ENCODE measurements at regions not wholly inside any gene's neighbourhood (a gene's known extent, or its start where the extent isn't known, plus 50 kb on each side); places are given as distances from the start of the nearest gene placed in this dataset.

DNA sequence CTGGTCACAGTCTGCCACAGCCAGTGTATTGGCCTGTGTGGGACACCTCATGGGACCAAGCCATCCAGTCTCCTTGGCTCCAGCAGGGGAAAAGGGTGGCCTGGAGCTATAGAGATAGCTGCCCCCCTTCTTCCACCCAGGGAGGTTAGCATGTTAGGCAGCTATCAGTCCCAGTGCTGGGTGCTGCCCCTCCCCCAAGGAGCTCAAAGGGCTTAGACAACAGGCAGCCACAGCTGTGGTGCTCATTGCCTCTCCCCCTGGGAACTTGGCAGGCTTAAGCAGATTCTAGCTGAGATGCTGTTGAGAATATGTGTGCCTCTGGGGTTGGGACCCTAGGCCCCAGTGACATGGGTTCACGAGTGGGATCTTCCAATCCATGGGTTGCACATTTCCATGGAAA is 226.0 kb upstream of the PTGER4 start:
- no peaks in the 10 kb centered on the region for H3K9me3 ChIP-seq (ENCODE audit: control insufficient read depth, insufficient read depth, low read depth, low read length)
- H3K4me1 ChIP-seq (ENCODE audit: control insufficient read depth, extremely low read depth, insufficient read depth, low read length) = no peaks in the 10 kb centered on the region
- H3K9ac ChIP-seq (ENCODE audit: insufficient read depth, low read length) = no peak overlapping the region
- H3K36me3 ChIP-seq (ENCODE audit: control insufficient read depth, insufficient read depth, low read length) = no peaks in the 10 kb centered on the region
- H3K79me2 ChIP-seq (ENCODE audit: control insufficient read depth, insufficient read depth, low read length) = no peaks in the 10 kb centered on the region
- no peaks in the 10 kb centered on the region for H3K27me3 ChIP-seq (ENCODE audit: control insufficient read depth, insufficient read depth, low read length)
- TF ChIP-seq CTCF (conservative IDR thresholded peaks at IDR 0.05 in 1 of 2, IDR thresholded peaks at IDR 0.05 in 1 of 2; ENCODE audit: low read depth in 1 of 2, low read length in 2 of 2) = no peak
- TF ChIP-seq EZH2 (IDR thresholded peaks at IDR 0.05; ENCODE audit: low read length, missing control alignments) = no peak
- H3K4me2 ChIP-seq (ENCODE audit: extremely low read depth, insufficient read depth, low read length) = no peak overlapping the region
- H2AFZ ChIP-seq (ENCODE audit: low read length) = no peak overlapping the region
- no peaks in the 10 kb centered on the region for H4K20me1 ChIP-seq (ENCODE audit: control insufficient read depth, extremely low read depth, insufficient read depth, low read length)
- H3K27ac ChIP-seq (ENCODE audit: insufficient read depth, low read length) = no peak overlapping the region
- DNase-seq (ENCODE audit: low read depth in 2 of 2) = no peak
- no peak overlapping the region for H3K4me3 ChIP-seq (replicated peaks in 1 of 4; ENCODE audit: control extremely low read depth in 1 of 4, insufficient read depth in 1 of 4, low read depth in 3 of 4, low read length in 4 of 4)

GRCh38 chr5:40452874-40453624 is 226.7 kb upstream of the PTGER4 start:
- H3K79me2 ChIP-seq (ENCODE audit: control insufficient read depth, insufficient read depth, low read length) = no peaks in the 10 kb centered on the region

DNA sequence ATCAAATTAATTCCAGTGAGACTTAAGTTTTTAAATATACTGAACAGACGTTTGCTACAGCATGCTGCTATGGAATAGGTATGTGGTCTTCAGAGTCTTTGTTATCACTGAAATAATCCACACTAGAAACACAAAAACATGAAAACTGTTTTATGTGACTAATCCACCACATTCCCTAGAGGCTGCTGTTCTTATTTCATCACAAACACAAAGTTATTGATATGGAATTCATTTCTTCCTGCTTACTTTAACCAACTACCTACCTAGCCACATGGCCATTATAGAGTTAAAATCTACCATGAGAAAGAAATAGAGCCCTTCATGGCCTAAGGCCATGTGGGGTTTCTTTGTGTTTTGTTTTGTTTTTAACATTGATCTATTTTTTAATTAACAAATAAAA is 232.3 kb upstream of the PTGER4 start:
- Histone ChIP-seq H4K20me1 (ENCODE audit: control insufficient read depth, extremely low read depth, insufficient read depth, low read length) (no peaks in the 10 kb centered on the region), H3K9me3 (ENCODE audit: control insufficient read depth, insufficient read depth, low read depth, low read length) (no peaks in the 10 kb centered on the region), H3K4me3 (replicated peaks in 1 of 4; ENCODE audit: control extremely low read depth in 1 of 4, insufficient read depth in 1 of 4, low read depth in 3 of 4, low read length in 4 of 4) (no peak overlapping the region), H3K36me3 (ENCODE audit: control insufficient read depth, insufficient read depth, low read length) (no peaks in the 10 kb centered on the region), H3K27ac (ENCODE audit: insufficient read depth, low read length) (no peak overlapping the region), H3K9ac (ENCODE audit: insufficient read depth, low read length) (no peak overlapping the region), H2AFZ (ENCODE audit: low read length) (no peak overlapping the region), H3K79me2 (ENCODE audit: control insufficient read depth, insufficient read depth, low read length) (no peaks in the 10 kb centered on the region), H3K4me2 (ENCODE audit: extremely low read depth, insufficient read depth, low read length) (no peak overlapping the region), H3K4me1 (ENCODE audit: control insufficient read depth, extremely low read depth, insufficient read depth, low read length) (no peaks in the 10 kb centered on the region), H3K27me3 (ENCODE audit: control insufficient read depth, insufficient read depth, low read length) (no peaks in the 10 kb centered on the region)
- DNase-seq (ENCODE audit: low read depth in 2 of 2) = peak; percentile 8 to 33
- TF ChIP-seq CTCF (conservative IDR thresholded peaks at IDR 0.05 in 1 of 2, IDR thresholded peaks at IDR 0.05 in 1 of 2; ENCODE audit: low read depth in 1 of 2, low read length in 2 of 2) (no peak), EZH2 (IDR thresholded peaks at IDR 0.05; ENCODE audit: low read length, missing control alignments) (no peak)

More at GRCh38 chr5:40452874-40453624, 226.7 kb upstream of the PTGER4 start:
- Histone ChIP-seq H3K27ac (ENCODE audit: insufficient read depth, low read length) (no peak overlapping the region), H3K4me1 (ENCODE audit: control insufficient read depth, extremely low read depth, insufficient read depth, low read length) (no peaks in the 10 kb centered on the region), H3K4me2 (ENCODE audit: extremely low read depth, insufficient read depth, low read length) (no peak overlapping the region), H3K9me3 (ENCODE audit: control insufficient read depth, insufficient read depth, low read depth, low read length) (no peaks in the 10 kb centered on the region), H3K9ac (ENCODE audit: insufficient read depth, low read length) (no peak overlapping the region), H2AFZ (ENCODE audit: low read length) (no peak overlapping the region), H3K4me3 (replicated peaks in 1 of 4; ENCODE audit: control extremely low read depth in 1 of 4, insufficient read depth in 1 of 4, low read depth in 3 of 4, low read length in 4 of 4) (no peak overlapping the region), H3K36me3 (ENCODE audit: control insufficient read depth, insufficient read depth, low read length) (no peaks in the 10 kb centered on the region), H4K20me1 (ENCODE audit: control insufficient read depth, extremely low read depth, insufficient read depth, low read length) (no peaks in the 10 kb centered on the region), H3K27me3 (ENCODE audit: control insufficient read depth, insufficient read depth, low read length) (no peaks in the 10 kb centered on the region)
- no peak for DNase-seq (ENCODE audit: low read depth in 2 of 2)
- TF ChIP-seq EZH2 (IDR thresholded peaks at IDR 0.05; ENCODE audit: low read length, missing control alignments) (no peak), CTCF (conservative IDR thresholded peaks at IDR 0.05 in 1 of 2, IDR thresholded peaks at IDR 0.05 in 1 of 2; ENCODE audit: low read depth in 1 of 2, low read length in 2 of 2) (no peak)

Measured in fibroblast of lung (primary cell).